HG03175 (cell line): ENCODE measurements at regions not wholly inside any gene's neighbourhood (a gene's known extent, or its start where the extent isn't known, plus 50 kb on each side); places are given as distances from the start of the nearest gene placed in this dataset.

Experiments
- ATAC-seq: cut with Tn5 transposase; IDR thresholded peaks from one replicate; pipeline ENCODE4 v1.9.1; 2021; ENCODE audit warnings: mild to moderate bottlenecking, moderate library complexity; ENCODE audit not compliant: unreplicated experiment

DNA sequence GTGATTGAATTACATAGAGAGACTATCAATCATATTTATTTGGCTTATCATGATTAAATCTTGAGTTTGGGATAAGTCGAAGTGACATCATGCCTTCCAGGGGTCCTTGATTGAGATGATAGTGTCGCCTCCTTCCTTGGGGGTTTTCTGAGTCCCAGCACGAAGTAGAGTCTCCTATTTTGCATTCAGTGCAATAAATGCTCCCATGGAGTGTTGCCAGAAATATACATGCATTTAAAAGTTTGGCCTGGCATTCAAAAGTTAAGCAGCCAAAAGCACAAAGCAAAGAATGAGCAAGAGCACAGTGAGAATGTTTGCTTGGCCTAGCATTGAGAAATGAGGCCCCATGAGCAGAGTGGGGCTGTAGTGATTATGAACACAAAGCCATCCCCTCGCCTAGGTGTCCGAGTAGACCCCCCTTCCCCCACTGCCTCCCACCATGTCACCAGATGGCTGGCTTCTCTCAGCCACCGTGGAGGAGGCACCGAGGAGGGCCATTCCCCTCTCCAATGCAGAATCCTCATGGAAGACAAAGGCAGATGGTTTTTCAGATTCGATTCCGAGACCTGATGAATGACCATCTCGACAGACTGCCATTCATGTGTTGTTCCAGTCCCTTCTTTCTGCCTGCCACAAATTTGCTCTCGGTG lies 58.8 kb upstream of the UBL3 start:
- ATAC-seq: no peak

DNA sequence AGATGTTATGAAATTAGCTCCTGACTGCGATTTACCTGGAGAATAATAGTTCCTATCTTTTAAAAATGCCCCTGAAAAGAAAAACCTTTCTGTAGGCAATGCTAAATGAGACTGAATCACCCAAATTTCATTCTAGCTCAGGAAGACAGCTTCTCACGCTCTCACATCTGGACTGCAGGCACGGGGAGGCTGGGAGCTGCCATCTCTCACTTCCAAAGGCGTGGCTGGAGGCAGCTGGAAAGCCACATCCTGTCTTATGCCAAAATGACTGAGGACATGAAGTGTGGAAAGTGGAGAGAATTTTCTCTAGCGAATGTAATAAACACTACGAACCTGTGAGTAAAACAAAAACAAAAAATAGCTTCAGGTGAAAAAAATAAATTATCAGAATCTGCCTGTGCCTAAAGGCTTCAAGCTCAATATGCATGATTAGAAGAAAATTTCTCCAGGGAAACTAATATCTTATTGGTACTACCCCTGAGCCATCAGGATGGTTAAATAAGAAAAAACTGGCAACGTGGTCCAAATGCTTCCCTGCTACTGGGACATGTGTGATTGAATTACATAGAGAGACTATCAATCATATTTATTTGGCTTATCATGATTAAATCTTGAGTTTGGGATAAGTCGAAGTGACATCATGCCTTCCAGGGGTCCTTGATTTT lies 58.1 kb upstream of the UBL3 start:
- no peak for ATAC-seq

DNA sequence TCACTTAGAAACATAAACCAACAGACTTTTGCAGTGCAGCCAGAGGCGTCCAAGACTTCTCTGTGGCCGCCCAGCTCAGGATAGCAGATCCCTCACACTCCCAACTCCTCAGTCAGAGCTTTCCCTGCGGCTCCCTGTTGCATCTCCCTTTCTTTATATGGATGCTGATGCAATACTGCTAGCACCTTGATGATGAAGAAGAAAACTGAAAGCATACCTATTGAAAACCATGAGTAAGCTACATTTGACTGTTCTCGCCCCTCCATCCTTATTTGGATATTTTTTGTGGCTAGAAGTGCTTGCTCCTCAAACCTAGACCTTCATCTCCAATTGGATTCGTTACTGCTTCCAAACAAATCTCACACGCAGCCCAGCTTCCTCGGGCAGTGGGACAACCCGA lies 57.3 kb upstream of the UBL3 start:
- ATAC-seq: no peak

DNA sequence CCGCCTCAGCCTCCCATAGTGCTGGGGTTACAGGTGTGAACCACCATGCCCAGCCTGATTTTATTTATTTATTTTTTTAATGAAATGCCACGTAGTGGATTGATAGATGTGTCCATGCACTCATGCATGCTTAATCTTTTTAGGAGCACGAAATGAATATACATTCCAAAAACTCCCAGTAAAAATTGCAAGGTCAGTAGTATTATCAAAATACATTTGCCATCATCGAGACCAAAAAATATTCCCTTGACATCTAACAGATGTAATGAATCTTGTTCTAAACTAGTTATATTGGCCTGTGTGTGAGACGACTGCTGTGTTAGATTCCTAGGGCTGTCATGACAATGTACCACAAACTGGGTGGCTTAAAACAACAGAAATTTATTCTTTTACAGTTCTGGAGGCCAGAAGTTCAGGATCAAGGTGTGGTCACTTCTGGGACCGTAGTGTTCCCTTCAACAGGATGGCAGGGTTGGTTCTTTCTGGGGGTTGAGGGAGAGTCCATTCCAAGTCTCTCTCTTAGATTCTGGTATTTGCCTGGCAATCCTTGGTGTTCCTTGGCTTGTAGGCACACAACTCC lies 56.1 kb upstream of the UBL3 start:
- ATAC-seq: no peak

DNA sequence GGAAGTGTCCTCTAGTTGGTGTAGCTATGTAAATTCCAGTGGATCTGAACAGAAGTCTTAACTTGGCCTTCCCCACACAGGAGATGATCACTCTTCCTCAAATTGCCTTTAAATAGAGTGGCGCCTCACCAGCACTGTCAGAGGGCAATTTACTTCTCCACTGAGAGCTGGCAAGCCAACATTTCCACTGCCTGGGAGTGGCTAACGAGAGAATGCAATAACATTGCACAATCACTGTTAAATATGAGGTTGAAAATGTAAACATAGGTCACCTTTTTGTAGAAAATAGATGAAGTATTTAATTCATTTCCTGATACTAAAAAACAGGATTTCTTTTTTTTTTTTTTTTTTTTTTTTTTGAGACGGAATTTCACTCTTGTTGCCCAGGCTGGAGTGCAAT lies 55.4 kb upstream of the UBL3 start:
- ATAC-seq: no peak

DNA sequence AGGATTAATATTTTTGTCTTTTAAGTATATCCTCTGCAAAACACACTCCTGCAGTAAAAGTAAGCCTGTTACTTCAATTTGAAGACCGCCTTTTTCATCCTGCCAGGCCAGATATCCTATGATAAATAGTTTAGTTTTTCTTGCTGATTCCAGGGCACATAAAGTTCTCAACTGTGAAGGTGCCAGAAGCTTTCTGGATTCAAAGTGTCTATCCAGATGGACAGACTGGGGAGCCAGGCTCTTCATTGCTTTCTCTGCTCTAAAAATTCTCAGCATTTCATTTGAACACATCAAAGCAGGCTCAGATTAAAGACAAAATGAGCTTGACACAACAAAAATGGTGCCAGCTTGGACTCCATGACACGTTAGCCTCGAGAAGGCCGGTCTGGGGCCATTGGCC lies 53.6 kb upstream of the UBL3 start:
- no peak for ATAC-seq

DNA sequence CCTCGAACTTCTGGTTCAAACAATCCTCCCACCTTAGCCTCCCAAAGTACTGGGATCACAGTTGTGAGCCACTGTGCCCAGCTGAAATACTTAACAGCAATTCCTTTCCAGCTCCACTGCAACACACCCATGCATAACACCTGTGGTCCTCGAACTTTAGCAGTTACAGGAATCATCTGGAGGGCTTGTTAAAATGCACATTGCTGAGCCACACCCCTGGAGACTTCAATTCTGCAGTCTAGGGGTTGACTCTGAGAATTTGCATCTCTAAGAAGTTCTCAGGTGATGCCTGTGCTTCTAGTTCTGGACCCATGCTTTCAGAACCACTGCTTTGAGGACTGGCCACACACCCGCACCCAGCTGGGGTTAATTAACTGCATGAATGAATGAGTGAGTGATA lies 53.1 kb upstream of the UBL3 start:
- ATAC-seq: no peak

DNA sequence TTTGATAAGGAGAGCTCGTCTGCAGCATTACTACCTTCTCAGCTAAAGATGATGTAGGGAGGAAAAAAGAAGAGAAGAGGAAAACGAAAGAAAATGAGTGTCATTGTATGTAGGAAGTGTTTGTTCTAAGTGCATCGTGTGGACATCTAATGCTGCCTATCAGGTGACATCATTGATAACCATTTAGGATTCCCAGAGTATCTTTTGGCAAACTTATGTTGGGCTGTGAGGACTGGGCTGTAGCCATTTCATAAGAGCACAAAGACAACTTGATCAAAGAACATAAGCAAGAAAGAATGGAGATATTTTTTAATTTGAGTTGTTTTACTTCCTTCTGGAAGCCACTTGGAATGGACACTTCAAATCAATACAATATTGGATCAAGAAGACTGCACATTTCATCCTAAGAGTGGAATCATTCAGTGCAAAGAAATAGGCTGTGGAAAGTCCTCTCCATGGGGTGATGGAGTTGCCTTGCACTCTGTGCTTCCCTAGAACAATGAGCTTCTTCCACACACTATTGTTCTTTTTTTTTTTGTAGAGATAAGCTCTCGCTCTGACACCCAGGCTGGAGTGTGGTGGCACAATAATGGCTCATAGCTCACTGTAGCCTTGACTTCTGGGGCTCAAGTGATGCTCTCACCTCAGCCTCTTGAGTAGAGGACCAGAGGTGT lies 52.4 kb upstream of the UBL3 start:
- no peak for ATAC-seq

DNA sequence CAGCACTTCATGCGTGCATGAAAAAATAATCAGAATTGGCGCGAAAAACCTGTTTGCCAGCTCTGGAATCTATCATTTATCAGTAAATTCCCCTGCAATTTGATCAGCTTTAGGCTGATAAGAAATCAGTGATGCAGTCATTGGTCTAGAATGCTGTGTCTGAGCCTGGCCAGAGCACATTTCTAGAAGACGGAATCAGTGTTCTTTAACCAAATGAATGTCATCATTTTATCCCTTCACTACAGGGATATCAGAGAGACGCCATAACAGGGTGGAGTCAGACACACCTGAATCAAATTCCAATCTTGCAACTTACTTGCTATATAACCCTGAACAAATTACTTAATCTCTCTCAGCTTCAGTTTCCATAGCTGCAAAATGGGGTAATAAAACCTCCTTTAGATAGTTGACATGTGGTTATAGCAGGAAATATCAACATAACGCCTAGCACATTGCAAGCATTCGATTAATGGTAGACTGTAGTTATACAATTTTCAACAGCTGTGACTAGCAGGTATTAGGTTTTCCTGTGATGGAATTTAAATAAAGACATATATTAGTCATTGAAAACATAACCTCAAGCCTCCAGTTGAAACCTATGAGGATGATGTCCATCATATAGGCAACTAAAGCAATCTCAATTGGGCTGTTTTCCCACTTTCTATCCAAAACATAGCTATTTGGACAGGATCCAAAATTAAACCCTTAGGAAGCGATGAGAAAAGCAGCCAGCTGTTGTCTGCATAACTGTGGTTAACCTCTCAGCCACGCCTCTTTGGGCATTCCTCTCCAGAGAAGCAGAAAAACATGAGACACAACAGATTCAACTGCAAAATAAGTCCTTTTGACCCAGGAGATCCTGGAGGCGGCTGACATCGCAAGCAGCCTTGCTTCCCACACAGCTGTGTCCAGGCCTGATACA lies 51.6 kb upstream of the UBL3 start:
- ATAC-seq: no peak
